GM18909 (cell line): ENCODE measurements at regions not wholly inside any gene's neighbourhood (a gene's known extent, or its start where the extent isn't known, plus 50 kb on each side); places are given as distances from the start of the nearest gene placed in this dataset.

ENCODE experiments used
- ATAC-seq: cut with Tn5 transposase; IDR thresholded peaks from one replicate; pipeline ENCODE4 v1.9.1; 2021; ENCODE audit warnings: mild to moderate bottlenecking; ENCODE audit not compliant: unreplicated experiment, poor library complexity

- no peak for ATAC-seq
Observed at GRCh38 chr7:47049234-47049774, 532.6 kb downstream of the TNS3 start.

- no peak for ATAC-seq
Observed at GRCh38 chr7:47047384-47047783, 534.5 kb downstream of the TNS3 start.

- no peak for ATAC-seq
Observed at GRCh38 chr7:47046949-47047348, 535.0 kb downstream of the TNS3 start.

- ATAC-seq = no peak
Observed at GRCh38 chr7:47045207-47046051, 536.5 kb downstream of the TNS3 start.

GRCh38 chr7:47044625-47045024, 537.3 kb downstream of the TNS3 start:
- no peak for ATAC-seq

- no peak for ATAC-seq
Observed at GRCh38 chr7:47043304-47043703, 538.6 kb downstream of the TNS3 start.

GRCh38 chr7:47042669-47043068, 539.2 kb downstream of the TNS3 start:
- no peak for ATAC-seq

- no peak for ATAC-seq
Observed at GRCh38 chr7:47040795-47041347, 541.0 kb downstream of the TNS3 start.

GRCh38 chr7:47039904-47040303, 542.0 kb downstream of the TNS3 start:
- ATAC-seq = no peak

GRCh38 chr7:47039089-47039648, 542.7 kb downstream of the TNS3 start:
- no peak for ATAC-seq

GRCh38 chr7:47038621-47039020, 543.3 kb downstream of the TNS3 start:
- no peak for ATAC-seq

- ATAC-seq = no peak
Observed at GRCh38 chr7:47037607-47038006, 544.3 kb downstream of the TNS3 start.

- no peak for ATAC-seq
Observed at GRCh38 chr7:47036909-47037308, 545.0 kb downstream of the TNS3 start.

- no peak for ATAC-seq
Observed at GRCh38 chr7:47035522-47035921, 546.4 kb downstream of the TNS3 start.

- ATAC-seq = no peak
Observed at GRCh38 chr7:47034180-47034579, 547.7 kb downstream of the TNS3 start.

- ATAC-seq = no peak
Observed at GRCh38 chr7:47032536-47032908, 549.4 kb downstream of the TNS3 start.

- no peak for ATAC-seq
Observed at GRCh38 chr7:47031786-47032535, 550.0 kb downstream of the TNS3 start.

- no peak for ATAC-seq
Observed at GRCh38 chr7:47028284-47028683, 553.6 kb downstream of the TNS3 start.

- ATAC-seq = no peak
Observed at GRCh38 chr7:47027695-47028240, 554.1 kb downstream of the TNS3 start.

GRCh38 chr7:47026780-47027361, 555.0 kb downstream of the TNS3 start:
- ATAC-seq = no peak
